ENCODE measurements at regions not wholly inside any gene's neighbourhood (a gene's known extent, or its start where the extent isn't known, plus 50 kb on each side); places are given as distances from the start of the nearest gene placed in this dataset.

DNA sequence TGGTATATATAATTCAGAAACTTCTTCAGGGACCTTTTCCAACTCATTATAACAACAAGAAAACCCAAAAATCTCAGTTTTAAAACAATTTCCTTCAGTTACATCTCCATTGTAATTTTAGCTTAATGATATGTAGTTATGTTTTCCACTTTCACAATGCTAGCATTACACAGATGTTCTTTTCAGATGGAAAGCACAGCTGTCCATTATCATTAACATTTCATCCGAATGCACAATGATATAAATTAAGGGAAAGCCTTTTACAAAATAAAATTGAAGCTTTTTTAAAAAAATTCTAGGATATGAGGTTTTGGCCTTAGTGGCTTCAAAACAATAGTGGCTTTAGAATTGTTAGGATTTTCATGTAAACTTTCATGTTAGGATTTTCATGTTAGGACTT lies 389.2 kb downstream of the ADAM29 start:
- TF ChIP-seq, protein P1, sequence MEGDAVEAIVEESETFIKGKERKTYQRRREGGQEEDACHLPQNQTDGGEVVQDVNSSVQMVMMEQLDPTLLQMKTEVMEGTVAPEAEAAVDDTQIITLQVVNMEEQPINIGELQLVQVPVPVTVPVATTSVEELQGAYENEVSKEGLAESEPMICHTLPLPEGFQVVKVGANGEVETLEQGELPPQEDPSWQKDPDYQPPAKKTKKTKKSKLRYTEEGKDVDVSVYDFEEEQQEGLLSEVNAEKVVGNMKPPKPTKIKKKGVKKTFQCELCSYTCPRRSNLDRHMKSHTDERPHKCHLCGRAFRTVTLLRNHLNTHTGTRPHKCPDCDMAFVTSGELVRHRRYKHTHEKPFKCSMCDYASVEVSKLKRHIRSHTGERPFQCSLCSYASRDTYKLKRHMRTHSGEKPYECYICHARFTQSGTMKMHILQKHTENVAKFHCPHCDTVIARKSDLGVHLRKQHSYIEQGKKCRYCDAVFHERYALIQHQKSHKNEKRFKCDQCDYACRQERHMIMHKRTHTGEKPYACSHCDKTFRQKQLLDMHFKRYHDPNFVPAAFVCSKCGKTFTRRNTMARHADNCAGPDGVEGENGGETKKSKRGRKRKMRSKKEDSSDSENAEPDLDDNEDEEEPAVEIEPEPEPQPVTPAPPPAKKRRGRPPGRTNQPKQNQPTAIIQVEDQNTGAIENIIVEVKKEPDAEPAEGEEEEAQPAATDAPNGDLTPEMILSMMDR (optimal IDR thresholded peaks at IDR 0.05 in 1 of 3, IDR thresholded peaks at IDR 0.05 in 1 of 3, conservative IDR thresholded peaks at IDR 0.05 in 1 of 3; ENCODE audit: extremely low read depth in 1 of 3, insufficient read depth in 2 of 3, low read length in 3 of 3): no peak
- no peak for TF ChIP-seq EZH2 (IDR thresholded peaks at IDR 0.05; ENCODE audit: low read length)

Measured in keratinocyte (primary cell).